Esophagus muscularis mucosa (tissue), 3 donors: ENCODE measurements at regions not wholly inside any gene's neighbourhood (a gene's known extent, or its start where the extent isn't known, plus 50 kb on each side); places are given as distances from the start of the nearest gene placed in this dataset.

Experiments used
- CTCF ChIP-seq, 3 experiments: fragments of 200-600 bp in 2 of 3; fragments of 450-650 bp in 1 of 3; sonication (generic) in 2 of 3; IDR thresholded peaks; one replicate each; pipeline ENCODE4 v1.5.1; 2017 to 2019; ENCODE audit warnings: antibody characterized with exemption in 3 of 3, mild to moderate bottlenecking in 2 of 3, moderate library complexity in 1 of 3
- POLR2A ChIP-seq: fragments of 450-650 bp; IDR thresholded peaks from one replicate; pipeline ENCODE4 v1.6.1; 2017; ENCODE audit warnings: antibody characterized with exemption, moderate library complexity, mild to moderate bottlenecking, low read depth

GRCh38 chr4:89493367-89493766, 185.8 kb upstream of the GPRIN3 start:
- no peak for TF ChIP-seq CTCF (IDR thresholded peaks at IDR 0.05)
- TF ChIP-seq POLR2A = no peak
